Activated naive CD4-positive, alpha-beta T cell treated with anti-CD3 and anti-CD28 coated beads, Interleukin-2, amount 50 U/mL, for 24 hours (primary cell): ENCODE measurements at regions not wholly inside any gene's neighbourhood (a gene's known extent, or its start where the extent isn't known, plus 50 kb on each side); places are given as distances from the start of the nearest gene placed in this dataset.
A peak's percentile ranks its signal among the peaks of the same experiment; 100 is the strongest.
"Not testable (repeated sequence)": the region's sequence is repeated elsewhere in the genome, so short reads cannot be mapped to it uniquely, and the experiment has no call there.

Experiments
- H3K27ac Mint-ChIP-seq: one replicate; pipeline ENCODE4 v1.8.0; 2021; ENCODE audit warnings: mild to moderate bottlenecking, mixed read lengths
- H3K27me3 Mint-ChIP-seq: one replicate; pipeline ENCODE4 v1.8.0; 2021; ENCODE audit warnings: mixed read lengths
- H3K36me3 Mint-ChIP-seq: one replicate; pipeline ENCODE4 v1.8.0; 2021; ENCODE audit warnings: mixed read lengths
- H3K4me1 Mint-ChIP-seq: one replicate; pipeline ENCODE4 v1.8.0; 2021; ENCODE audit warnings: mixed read lengths
- H3K4me3 Mint-ChIP-seq: one replicate; pipeline ENCODE4 v1.8.0; 2021; ENCODE audit warnings: mild to moderate bottlenecking, mixed read lengths
- H3K9me3 Mint-ChIP-seq: one replicate; pipeline ENCODE4 v1.8.0; 2021; ENCODE audit warnings: mixed read lengths

- Mint-ChIP-seq H3K9me3 (no peaks in the 10 kb centered on the region), H3K27me3 (peaks cover 4% of the 10 kb centered on the region), H3K4me3 (no peak overlapping the region), H3K27ac (no peak overlapping the region), H3K4me1 (peaks cover 9% of the 10 kb centered on the region), H3K36me3 (no peaks in the 10 kb centered on the region)
Observed at GRCh38 chr3:190209533-190209932, 88.8 kb upstream of the P3H2 start.

GRCh38 chr3:190208196-190208595 is 87.5 kb upstream of the P3H2 start:
- peaks cover 4% of the 10 kb centered on the region for H3K27me3 Mint-ChIP-seq
- H3K27ac Mint-ChIP-seq, result no peak overlapping the region
- no peak overlapping the region for H3K4me3 Mint-ChIP-seq
- H3K36me3 Mint-ChIP-seq, result no peaks in the 10 kb centered on the region
- H3K9me3 Mint-ChIP-seq, result no peaks in the 10 kb centered on the region
- H3K4me1 Mint-ChIP-seq, result peaks cover 9% of the 10 kb centered on the region

- no peaks in the 10 kb centered on the region for H3K9me3 Mint-ChIP-seq
- H3K27ac Mint-ChIP-seq, result peak overlapping the region; percentile 44
- H3K4me3 Mint-ChIP-seq, result no peak overlapping the region
- no peaks in the 10 kb centered on the region for H3K36me3 Mint-ChIP-seq
- H3K4me1 Mint-ChIP-seq, result peaks cover 9% of the 10 kb centered on the region
- peaks cover 6% of the 10 kb centered on the region for H3K27me3 Mint-ChIP-seq
Observed at GRCh38 chr3:190205739-190206138, 85.0 kb upstream of the P3H2 start.

GRCh38 chr3:190204200-190204599 is 83.5 kb upstream of the P3H2 start:
- Mint-ChIP-seq H3K27ac (no peak overlapping the region), H3K27me3 (peaks cover 6% of the 10 kb centered on the region), H3K36me3 (no peaks in the 10 kb centered on the region), H3K4me3 (no peak overlapping the region), H3K9me3 (no peaks in the 10 kb centered on the region), H3K4me1 (peaks cover 9% of the 10 kb centered on the region)

- H3K9me3 Mint-ChIP-seq, result no peaks in the 10 kb centered on the region
- H3K4me3 Mint-ChIP-seq, result no peak overlapping the region
- H3K27me3 Mint-ChIP-seq, result no peaks in the 10 kb centered on the region
- no peaks in the 10 kb centered on the region for H3K4me1 Mint-ChIP-seq
- no peaks in the 10 kb centered on the region for H3K36me3 Mint-ChIP-seq
- no peak overlapping the region for H3K27ac Mint-ChIP-seq
Observed at GRCh38 chr3:190197346-190197763, 76.7 kb upstream of the P3H2 start.

- no peaks in the 10 kb centered on the region for H3K27me3 Mint-ChIP-seq
- no peaks in the 10 kb centered on the region for H3K4me1 Mint-ChIP-seq
- H3K36me3 Mint-ChIP-seq, result no peaks in the 10 kb centered on the region
- H3K27ac Mint-ChIP-seq, result no peak overlapping the region
- no peak overlapping the region for H3K4me3 Mint-ChIP-seq
- H3K9me3 Mint-ChIP-seq, result no peaks in the 10 kb centered on the region
Observed at GRCh38 chr3:190194506-190194905, 73.8 kb upstream of the P3H2 start.

- Mint-ChIP-seq H3K27me3 (no peaks in the 10 kb centered on the region), H3K4me3 (no peak overlapping the region), H3K36me3 (no peaks in the 10 kb centered on the region), H3K27ac (no peak overlapping the region), H3K9me3 (no peaks in the 10 kb centered on the region), H3K4me1 (no peaks in the 10 kb centered on the region)
Observed at GRCh38 chr3:190193210-190193609, 72.5 kb upstream of the P3H2 start.

GRCh38 chr3:190192739-190193138 is 72.0 kb upstream of the P3H2 start:
- H3K27ac Mint-ChIP-seq, result no peak overlapping the region
- no peaks in the 10 kb centered on the region for H3K36me3 Mint-ChIP-seq
- no peaks in the 10 kb centered on the region for H3K9me3 Mint-ChIP-seq
- H3K27me3 Mint-ChIP-seq, result no peaks in the 10 kb centered on the region
- no peak overlapping the region for H3K4me3 Mint-ChIP-seq
- H3K4me1 Mint-ChIP-seq, result no peaks in the 10 kb centered on the region

- Mint-ChIP-seq H3K4me3 (no peak overlapping the region), H3K9me3 (no peaks in the 10 kb centered on the region), H3K4me1 (no peaks in the 10 kb centered on the region), H3K27ac (no peak overlapping the region), H3K27me3 (no peaks in the 10 kb centered on the region), H3K36me3 (no peaks in the 10 kb centered on the region)
Observed at GRCh38 chr3:190192087-190192486, 71.4 kb upstream of the P3H2 start.

GRCh38 chr3:190188197-190188596 is 67.5 kb upstream of the P3H2 start:
- Mint-ChIP-seq H3K36me3 (no peaks in the 10 kb centered on the region), H3K4me1 (no peaks in the 10 kb centered on the region), H3K9me3 (no peaks in the 10 kb centered on the region), H3K27ac (no peak overlapping the region), H3K27me3 (no peaks in the 10 kb centered on the region), H3K4me3 (no peak overlapping the region)

GRCh38 chr3:190183121-190183520 is 62.4 kb upstream of the P3H2 start:
- H3K4me1 Mint-ChIP-seq, result no peaks in the 10 kb centered on the region
- no peaks in the 10 kb centered on the region for H3K9me3 Mint-ChIP-seq
- no peak overlapping the region for H3K27ac Mint-ChIP-seq
- no peaks in the 10 kb centered on the region for H3K36me3 Mint-ChIP-seq
- no peaks in the 10 kb centered on the region for H3K27me3 Mint-ChIP-seq
- no peak overlapping the region for H3K4me3 Mint-ChIP-seq

GRCh38 chr3:190182418-190183043 is 61.8 kb upstream of the P3H2 start:
- Mint-ChIP-seq H3K27ac (no peak overlapping the region), H3K4me1 (no peaks in the 10 kb centered on the region), H3K9me3 (no peaks in the 10 kb centered on the region), H3K4me3 (no peak overlapping the region), H3K36me3 (no peaks in the 10 kb centered on the region), H3K27me3 (peaks cover 2% of the 10 kb centered on the region)

GRCh38 chr3:190180268-190180667 is 59.6 kb upstream of the P3H2 start:
- Mint-ChIP-seq H3K4me3 (no peak overlapping the region), H3K27me3 (peaks cover 8% of the 10 kb centered on the region)

GRCh38 chr3:190178779-190179178 is 58.1 kb upstream of the P3H2 start:
- Mint-ChIP-seq H3K27ac (no peak overlapping the region), H3K9me3 (no peaks in the 10 kb centered on the region), H3K36me3 (no peaks in the 10 kb centered on the region), H3K27me3 (peaks cover 10% of the 10 kb centered on the region), H3K4me3 (no peak overlapping the region), H3K4me1 (peaks cover 5% of the 10 kb centered on the region)

More at GRCh38 chr3:190180268-190180667, 59.6 kb upstream of the P3H2 start:
- H3K27ac Mint-ChIP-seq, result no peak overlapping the region
- H3K9me3 Mint-ChIP-seq, result no peaks in the 10 kb centered on the region
- peaks cover 5% of the 10 kb centered on the region for H3K4me1 Mint-ChIP-seq
- H3K36me3 Mint-ChIP-seq, result no peaks in the 10 kb centered on the region

GRCh38 chr3:190176933-190177525 is 56.3 kb upstream of the P3H2 start:
- not testable (repeated sequence) for H3K9me3 Mint-ChIP-seq, H3K4me1 Mint-ChIP-seq, H3K27ac Mint-ChIP-seq, H3K4me3 Mint-ChIP-seq, H3K36me3 Mint-ChIP-seq
- H3K27me3 Mint-ChIP-seq, result peaks cover 12% of the 10 kb centered on the region

- H3K27me3 Mint-ChIP-seq, result peaks cover 13% of the 10 kb centered on the region
- H3K9me3 Mint-ChIP-seq, H3K27ac Mint-ChIP-seq, H3K4me1 Mint-ChIP-seq, H3K4me3 Mint-ChIP-seq, H3K36me3 Mint-ChIP-seq: not testable (repeated sequence)
Observed at GRCh38 chr3:190176106-190176505, 55.4 kb upstream of the P3H2 start.

GRCh38 chr3:190175490-190175889 is 54.8 kb upstream of the P3H2 start:
- Mint-ChIP-seq H3K27ac (no peak overlapping the region), H3K4me3 (no peak overlapping the region), H3K9me3 (no peaks in the 10 kb centered on the region), H3K36me3 (no peaks in the 10 kb centered on the region), H3K27me3 (peaks cover 13% of the 10 kb centered on the region), H3K4me1 (peaks cover 7% of the 10 kb centered on the region)
